OCI-M1 (cell line): ENCODE measurements at regions not wholly inside any gene's neighbourhood (a gene's known extent, or its start where the extent isn't known, plus 50 kb on each side); places are given as distances from the start of the nearest gene placed in this dataset.

Experiments used
- DNase-seq: peaks from one replicate; lab custom pipeline; 2025; lab: John Stamatoyannopoulos, UW

- DNase-seq = no peak
Observed at GRCh38 chr3:177742273-177742672, 545.0 kb upstream of the TBL1XR1 start.

GRCh38 chr3:177743173-177743890, 546.0 kb upstream of the TBL1XR1 start:
- no peak for DNase-seq

GRCh38 chr3:177744873-177745606, 547.8 kb upstream of the TBL1XR1 start:
- DNase-seq = peak; percentile 61

- DNase-seq = no peak
Observed at GRCh38 chr3:177745607-177746005, 548.3 kb upstream of the TBL1XR1 start.

- no peak for DNase-seq
Observed at GRCh38 chr3:177746337-177746933, 549.2 kb upstream of the TBL1XR1 start.

- no peak for DNase-seq
Observed at GRCh38 chr3:177749836-177750235, 552.6 kb upstream of the TBL1XR1 start.

GRCh38 chr3:177750436-177750835, 553.2 kb upstream of the TBL1XR1 start:
- no peak for DNase-seq

- DNase-seq = no peak
Observed at GRCh38 chr3:177751770-177752169, 554.5 kb upstream of the TBL1XR1 start.

- DNase-seq = no peak
Observed at GRCh38 chr3:177752831-177753230, 555.5 kb upstream of the TBL1XR1 start.

GRCh38 chr3:177753451-177754155, 556.3 kb upstream of the TBL1XR1 start:
- no peak for DNase-seq

- DNase-seq = no peak
Observed at GRCh38 chr3:177754508-177754921, 557.2 kb upstream of the TBL1XR1 start.

- no peak for DNase-seq
Observed at GRCh38 chr3:177758126-177758525, 560.8 kb upstream of the TBL1XR1 start.

- no peak for DNase-seq
Observed at GRCh38 chr3:177760803-177761202, 563.5 kb upstream of the TBL1XR1 start.

GRCh38 chr3:177764377-177764912, 567.2 kb upstream of the TBL1XR1 start:
- no peak for DNase-seq

- no peak for DNase-seq
Observed at GRCh38 chr3:177764933-177765332, 567.7 kb upstream of the TBL1XR1 start.

GRCh38 chr3:177770383-177771230, 573.3 kb upstream of the TBL1XR1 start:
- no peak for DNase-seq

- DNase-seq = no peak
Observed at GRCh38 chr3:177771780-177772179, 574.5 kb upstream of the TBL1XR1 start.

- no peak for DNase-seq
Observed at GRCh38 chr3:177772908-177773557, 575.8 kb upstream of the TBL1XR1 start.

GRCh38 chr3:177773717-177774116, 576.4 kb upstream of the TBL1XR1 start:
- no peak for DNase-seq

GRCh38 chr3:177776661-177777101, 579.4 kb upstream of the TBL1XR1 start:
- DNase-seq = no peak

- DNase-seq = peak; percentile 70
Observed at GRCh38 chr3:177777699-177778098, 580.4 kb upstream of the TBL1XR1 start.
